GM23338 (cell line): ENCODE measurements at regions not wholly inside any gene's neighbourhood (a gene's known extent, or its start where the extent isn't known, plus 50 kb on each side); places are given as distances from the start of the nearest gene placed in this dataset.

ENCODE experiments used
- CREB1 ChIP-seq: fragments of 250-450 bp; sonication (Bioruptor Pico); IDR thresholded peaks from 2 replicates; pipeline ENCODE4 v1.5.0; 2020; ENCODE audit warnings: low read depth, mild to moderate bottlenecking, moderate library complexity
- CTCF ChIP-seq, 2 experiments: fragments of 200-600 bp in 1 of 2; sonication (generic) in 1 of 2; conservative IDR thresholded peaks; 2 replicates each; pipeline versions ENCODE4 v1.5.1 to v1.6.1; 2016 to 2017; ENCODE audit warnings: antibody characterized with exemption in 2 of 2, low read depth in 2 of 2, mild to moderate bottlenecking in 2 of 2, moderate library complexity in 1 of 2
- EZH2 ChIP-seq: fragments of 200-600 bp; sonication (generic); IDR thresholded peaks from one replicate; pipeline ENCODE4 v1.8.0; 2017; ENCODE audit warnings: antibody characterized with exemption, mild to moderate bottlenecking, low read depth; ENCODE audit not compliant: unreplicated experiment
- EZH2phosphoT487 ChIP-seq: fragments of 200-600 bp; sonication (generic); IDR thresholded peaks from one replicate; pipeline ENCODE4 v1.8.1; 2018; ENCODE audit warnings: antibody characterized with exemption; ENCODE audit not compliant: unreplicated experiment
- NANOG ChIP-seq: IDR thresholded peaks from 2 replicates; pipeline ENCODE4 v1.6.1; 2016; ENCODE audit warnings: antibody characterized with exemption, borderline replicate concordance
- POLR2AphosphoS5 ChIP-seq: IDR thresholded peaks from 2 replicates; pipeline ENCODE4 v1.6.1; 2016; ENCODE audit warnings: antibody characterized with exemption, low read depth
- ZNF114 ChIP-seq: fragments of 250-450 bp; sonication (Bioruptor Pico); IDR thresholded peaks from 2 replicates; pipeline ENCODE4 v1.5.0; 2020; ENCODE audit warnings: mild to moderate bottlenecking, moderate library complexity
- ZNF331 ChIP-seq: fragments of 250-450 bp; sonication (Bioruptor Pico); IDR thresholded peaks from 2 replicates; pipeline ENCODE4 v1.5.0; 2020; ENCODE audit warnings: low read depth, mild to moderate bottlenecking, moderate library complexity
- TF ChIP-seq, protein P1 (sequence below): fragments of 250-450 bp; sonication (Bioruptor Pico); IDR thresholded peaks from 2 replicates; pipeline ENCODE4 v1.5.0; 2020; ENCODE audit warnings: mild to moderate bottlenecking, moderate library complexity
- TF ChIP-seq, protein P2 (sequence below): IDR thresholded peaks from one replicate; pipeline ENCODE4 v1.6.1; 2018; ENCODE audit warnings: antibody characterized with exemption; ENCODE audit not compliant: unreplicated experiment
- TF ChIP-seq, protein P3 (sequence below): IDR thresholded peaks from 2 replicates; pipeline ENCODE4 v1.6.1; 2016; ENCODE audit warnings: antibody characterized with exemption

DNA sequence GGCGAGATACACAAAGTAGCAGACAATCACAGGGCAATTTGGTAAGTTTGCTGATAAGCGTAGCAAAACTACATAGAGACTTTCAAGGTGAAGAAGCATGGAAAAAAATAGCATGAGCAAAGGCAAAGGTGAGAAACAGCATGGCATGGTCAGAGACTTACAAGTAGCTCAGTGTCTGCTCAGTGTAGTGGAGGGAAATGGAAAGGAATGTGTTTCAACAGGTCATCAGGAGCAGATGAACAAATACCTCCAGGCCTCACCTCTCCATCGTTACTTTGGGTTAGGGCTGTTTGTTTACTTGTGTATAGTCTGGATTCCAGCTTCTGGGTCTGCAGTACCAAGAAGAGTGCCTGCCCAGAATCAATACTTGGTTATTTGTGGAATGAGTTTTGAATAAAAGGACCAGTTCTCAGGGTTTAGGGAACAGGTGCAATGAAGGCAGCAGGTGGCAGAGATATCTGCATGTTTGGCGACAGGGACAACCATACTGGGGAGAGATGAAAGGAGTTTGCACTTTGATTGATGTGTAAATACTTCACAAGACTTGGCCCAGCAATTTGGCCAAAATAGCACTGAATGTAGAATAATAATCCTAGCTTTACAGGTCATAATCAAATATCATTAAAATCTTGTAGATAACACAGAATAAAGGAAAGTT, 97.0 kb upstream of the FGGY start:
- no peak for TF ChIP-seq CTCF (conservative IDR thresholded peaks at IDR 0.05; ENCODE audit: low read depth in 2 of 2)
- no peak for TF ChIP-seq POLR2AphosphoS5
- TF ChIP-seq, protein P1, sequence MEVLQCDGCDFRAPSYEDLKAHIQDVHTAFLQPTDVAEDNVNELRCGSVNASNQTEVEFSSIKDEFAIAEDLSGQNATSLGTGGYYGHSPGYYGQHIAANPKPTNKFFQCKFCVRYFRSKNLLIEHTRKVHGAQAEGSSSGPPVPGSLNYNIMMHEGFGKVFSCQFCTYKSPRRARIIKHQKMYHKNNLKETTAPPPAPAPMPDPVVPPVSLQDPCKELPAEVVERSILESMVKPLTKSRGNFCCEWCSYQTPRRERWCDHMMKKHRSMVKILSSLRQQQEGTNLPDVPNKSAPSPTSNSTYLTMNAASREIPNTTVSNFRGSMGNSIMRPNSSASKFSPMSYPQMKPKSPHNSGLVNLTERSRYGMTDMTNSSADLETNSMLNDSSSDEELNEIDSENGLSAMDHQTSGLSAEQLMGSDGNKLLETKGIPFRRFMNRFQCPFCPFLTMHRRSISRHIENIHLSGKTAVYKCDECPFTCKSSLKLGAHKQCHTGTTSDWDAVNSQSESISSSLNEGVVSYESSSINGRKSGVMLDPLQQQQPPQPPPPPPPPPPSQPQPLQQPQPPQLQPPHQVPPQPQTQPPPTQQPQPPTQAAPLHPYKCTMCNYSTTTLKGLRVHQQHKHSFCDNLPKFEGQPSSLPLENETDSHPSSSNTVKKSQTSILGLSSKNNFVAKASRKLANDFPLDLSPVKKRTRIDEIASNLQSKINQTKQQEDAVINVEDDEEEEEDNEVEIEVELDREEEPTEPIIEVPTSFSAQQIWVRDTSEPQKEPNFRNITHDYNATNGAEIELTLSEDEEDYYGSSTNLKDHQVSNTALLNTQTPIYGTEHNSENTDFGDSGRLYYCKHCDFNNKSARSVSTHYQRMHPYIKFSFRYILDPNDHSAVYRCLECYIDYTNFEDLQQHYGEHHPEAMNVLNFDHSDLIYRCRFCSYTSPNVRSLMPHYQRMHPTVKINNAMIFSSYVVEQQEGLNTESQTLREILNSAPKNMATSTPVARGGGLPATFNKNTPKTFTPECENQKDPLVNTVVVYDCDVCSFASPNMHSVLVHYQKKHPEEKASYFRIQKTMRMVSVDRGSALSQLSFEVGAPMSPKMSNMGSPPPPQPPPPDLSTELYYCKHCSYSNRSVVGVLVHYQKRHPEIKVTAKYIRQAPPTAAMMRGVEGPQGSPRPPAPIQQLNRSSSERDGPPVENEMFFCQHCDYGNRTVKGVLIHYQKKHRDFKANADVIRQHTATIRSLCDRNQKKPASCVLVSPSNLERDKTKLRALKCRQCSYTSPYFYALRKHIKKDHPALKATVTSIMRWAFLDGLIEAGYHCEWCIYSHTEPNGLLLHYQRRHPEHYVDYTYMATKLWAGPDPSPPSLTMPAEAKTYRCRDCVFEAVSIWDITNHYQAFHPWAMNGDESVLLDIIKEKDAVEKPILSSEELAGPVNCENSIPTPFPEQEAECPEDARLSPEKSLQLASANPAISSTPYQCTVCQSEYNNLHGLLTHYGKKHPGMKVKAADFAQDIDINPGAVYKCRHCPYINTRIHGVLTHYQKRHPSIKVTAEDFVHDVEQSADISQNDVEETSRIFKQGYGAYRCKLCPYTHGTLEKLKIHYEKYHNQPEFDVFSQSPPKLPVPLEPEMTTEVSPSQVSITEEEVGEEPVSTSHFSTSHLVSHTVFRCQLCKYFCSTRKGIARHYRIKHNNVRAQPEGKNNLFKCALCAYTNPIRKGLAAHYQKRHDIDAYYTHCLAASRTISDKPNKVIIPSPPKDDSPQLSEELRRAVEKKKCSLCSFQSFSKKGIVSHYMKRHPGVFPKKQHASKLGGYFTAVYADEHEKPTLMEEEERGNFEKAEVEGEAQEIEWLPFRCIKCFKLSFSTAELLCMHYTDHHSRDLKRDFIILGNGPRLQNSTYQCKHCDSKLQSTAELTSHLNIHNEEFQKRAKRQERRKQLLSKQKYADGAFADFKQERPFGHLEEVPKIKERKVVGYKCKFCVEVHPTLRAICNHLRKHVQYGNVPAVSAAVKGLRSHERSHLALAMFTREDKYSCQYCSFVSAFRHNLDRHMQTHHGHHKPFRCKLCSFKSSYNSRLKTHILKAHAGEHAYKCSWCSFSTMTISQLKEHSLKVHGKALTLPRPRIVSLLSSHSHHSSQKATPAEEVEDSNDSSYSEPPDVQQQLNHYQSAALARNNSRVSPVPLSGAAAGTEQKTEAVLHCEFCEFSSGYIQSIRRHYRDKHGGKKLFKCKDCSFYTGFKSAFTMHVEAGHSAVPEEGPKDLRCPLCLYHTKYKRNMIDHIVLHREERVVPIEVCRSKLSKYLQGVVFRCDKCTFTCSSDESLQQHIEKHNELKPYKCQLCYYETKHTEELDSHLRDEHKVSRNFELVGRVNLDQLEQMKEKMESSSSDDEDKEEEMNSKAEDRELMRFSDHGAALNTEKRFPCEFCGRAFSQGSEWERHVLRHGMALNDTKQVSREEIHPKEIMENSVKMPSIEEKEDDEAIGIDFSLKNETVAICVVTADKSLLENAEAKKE (CRISPR knock-in tag), result no peak
- no peak for TF ChIP-seq NANOG
- TF ChIP-seq EZH2, result no peak
- no peak for TF ChIP-seq EZH2phosphoT487
- no peak for TF ChIP-seq ZNF331
- TF ChIP-seq, protein P2, sequence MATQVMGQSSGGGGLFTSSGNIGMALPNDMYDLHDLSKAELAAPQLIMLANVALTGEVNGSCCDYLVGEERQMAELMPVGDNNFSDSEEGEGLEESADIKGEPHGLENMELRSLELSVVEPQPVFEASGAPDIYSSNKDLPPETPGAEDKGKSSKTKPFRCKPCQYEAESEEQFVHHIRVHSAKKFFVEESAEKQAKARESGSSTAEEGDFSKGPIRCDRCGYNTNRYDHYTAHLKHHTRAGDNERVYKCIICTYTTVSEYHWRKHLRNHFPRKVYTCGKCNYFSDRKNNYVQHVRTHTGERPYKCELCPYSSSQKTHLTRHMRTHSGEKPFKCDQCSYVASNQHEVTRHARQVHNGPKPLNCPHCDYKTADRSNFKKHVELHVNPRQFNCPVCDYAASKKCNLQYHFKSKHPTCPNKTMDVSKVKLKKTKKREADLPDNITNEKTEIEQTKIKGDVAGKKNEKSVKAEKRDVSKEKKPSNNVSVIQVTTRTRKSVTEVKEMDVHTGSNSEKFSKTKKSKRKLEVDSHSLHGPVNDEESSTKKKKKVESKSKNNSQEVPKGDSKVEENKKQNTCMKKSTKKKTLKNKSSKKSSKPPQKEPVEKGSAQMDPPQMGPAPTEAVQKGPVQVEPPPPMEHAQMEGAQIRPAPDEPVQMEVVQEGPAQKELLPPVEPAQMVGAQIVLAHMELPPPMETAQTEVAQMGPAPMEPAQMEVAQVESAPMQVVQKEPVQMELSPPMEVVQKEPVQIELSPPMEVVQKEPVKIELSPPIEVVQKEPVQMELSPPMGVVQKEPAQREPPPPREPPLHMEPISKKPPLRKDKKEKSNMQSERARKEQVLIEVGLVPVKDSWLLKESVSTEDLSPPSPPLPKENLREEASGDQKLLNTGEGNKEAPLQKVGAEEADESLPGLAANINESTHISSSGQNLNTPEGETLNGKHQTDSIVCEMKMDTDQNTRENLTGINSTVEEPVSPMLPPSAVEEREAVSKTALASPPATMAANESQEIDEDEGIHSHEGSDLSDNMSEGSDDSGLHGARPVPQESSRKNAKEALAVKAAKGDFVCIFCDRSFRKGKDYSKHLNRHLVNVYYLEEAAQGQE, result no peak
- TF ChIP-seq ZNF114 (CRISPR knock-in tag), result no peak
- TF ChIP-seq CREB1, result no peak
- TF ChIP-seq, protein P3, sequence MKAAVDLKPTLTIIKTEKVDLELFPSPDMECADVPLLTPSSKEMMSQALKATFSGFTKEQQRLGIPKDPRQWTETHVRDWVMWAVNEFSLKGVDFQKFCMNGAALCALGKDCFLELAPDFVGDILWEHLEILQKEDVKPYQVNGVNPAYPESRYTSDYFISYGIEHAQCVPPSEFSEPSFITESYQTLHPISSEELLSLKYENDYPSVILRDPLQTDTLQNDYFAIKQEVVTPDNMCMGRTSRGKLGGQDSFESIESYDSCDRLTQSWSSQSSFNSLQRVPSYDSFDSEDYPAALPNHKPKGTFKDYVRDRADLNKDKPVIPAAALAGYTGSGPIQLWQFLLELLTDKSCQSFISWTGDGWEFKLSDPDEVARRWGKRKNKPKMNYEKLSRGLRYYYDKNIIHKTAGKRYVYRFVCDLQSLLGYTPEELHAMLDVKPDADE, result no peak
